HepG2 (cell line): ENCODE measurements at regions not wholly inside any gene's neighbourhood (a gene's known extent, or its start where the extent isn't known, plus 50 kb on each side); places are given as distances from the start of the nearest gene placed in this dataset.

Experiments
- ATAC-seq: fragments of 200-7000 bp; cut with Tn5 transposase; 3 replicates; pipeline ENCODE4 v1.9.1; 2020; ENCODE audit warnings: mild to moderate bottlenecking, moderate library complexity
- BruUV-seq: library from RNA; stranded (reverse); fragments of 400-500 nt; replicated peaks from 2 replicates; lab custom pipeline; 2021; lab: Mats Ljungman, UMichigan
- CTCF ChIA-PET: fragments of 300-600 bp; formaldehyde crosslinking; extraction: SDS; loops from one replicate; lab custom pipeline; 2021; ENCODE audit warnings: low total read pairs, inconsistent platforms, low intra/inter-chr PET ratio; lab: Yijun Ruan, JAX
- POLR2A ChIA-PET: fragments of 350-600 bp; sonication (Branson Sonifier 250); formaldehyde crosslinking; loops from one replicate; lab custom pipeline; 2020; ENCODE audit warnings: antibody characterized with exemption, inconsistent platforms; lab: Yijun Ruan, JAX
- DNase-seq: peaks from one replicate; pipeline ENCODE4 v3.0.0-alpha.2; 2015; ENCODE audit warnings: low spot score
- FAIRE-seq: peaks from 3 replicates; lab custom pipeline; 2011; peaks lifted over from hg19 to GRCh38; lab: Jason Lieb, UNC
- H2AFZ ChIP-seq: one replicate; pipeline ENCODE4 v1.6.1; 2011; ENCODE audit warnings: low read length, inconsistent platforms
- H3K27ac ChIP-seq: fragments of 300-600 bp; 3 replicates; pipeline ENCODE4 v1.8.0; 2011; ENCODE audit warnings: mixed run types, mild to moderate bottlenecking, mixed read lengths, low read length, inconsistent platforms; ENCODE audit not compliant: insufficient read depth; ENCODE audit errors: extremely low read length
- H3K27me3 ChIP-seq, 2 experiments: fragments of 200-600 bp in 1 of 2; 2 replicates in 1 of 2; 3 replicates in 1 of 2; pipeline versions ENCODE4 v1.6.0 to v1.8.0; 2011; ENCODE audit warnings: low read length in 2 of 2, mild to moderate bottlenecking in 2 of 2, moderate library complexity in 2 of 2, inconsistent platforms in 1 of 2; ENCODE audit not compliant: insufficient read depth in 2 of 2, control insufficient read depth in 1 of 2
- H3K36me3 ChIP-seq, 2 experiments: fragments of 200-600 bp in 1 of 2; replicated peaks in 1 of 2; 2 replicates in 1 of 2; 3 replicates in 1 of 2; pipeline versions ENCODE4 v1.5.1 to v1.8.0; 2011; ENCODE audit warnings: low read length in 2 of 2, inconsistent platforms in 1 of 2; ENCODE audit not compliant: insufficient read depth in 2 of 2, control insufficient read depth in 1 of 2
- H3K4me1 ChIP-seq: 2 replicates; pipeline ENCODE4 v1.5.1; 2012; ENCODE audit warnings: low read length, inconsistent platforms; ENCODE audit not compliant: insufficient read depth
- H3K4me2 ChIP-seq: 2 replicates; pipeline ENCODE4 v1.6.0; 2011; ENCODE audit warnings: low read depth, low read length, inconsistent platforms
- H3K4me3 ChIP-seq, 3 experiments: fragments of 200-600 bp in 1 of 3; sonication (generic), shearing (Covaris generic) in 1 of 3; replicated peaks in 1 of 3; 2 replicates each; pipeline ENCODE4 v1.5.1; 2011 to 2016; ENCODE audit warnings: low read length in 3 of 3, inconsistent platforms in 2 of 3, low read depth in 2 of 3, mild to moderate bottlenecking in 2 of 3, control low read depth in 1 of 3, mixed read lengths in 1 of 3; ENCODE audit not compliant: insufficient read depth in 1 of 3
- H3K79me2 ChIP-seq: one replicate; pipeline ENCODE4 v1.6.1; 2011; ENCODE audit warnings: low read length, inconsistent platforms; ENCODE audit not compliant: insufficient read depth
- H3K9ac ChIP-seq: 2 replicates; pipeline ENCODE4 v1.6.0; 2011; ENCODE audit warnings: mild to moderate bottlenecking, low read depth, low read length, inconsistent platforms; ENCODE audit not compliant: insufficient read depth
- H3K9me3 ChIP-seq: 2 replicates; pipeline ENCODE4 v1.5.1; 2012; ENCODE audit warnings: mild to moderate bottlenecking, low read length
- H4K20me1 ChIP-seq: 2 replicates; pipeline ENCODE4 v1.6.0; 2011; ENCODE audit warnings: inconsistent platforms, mild to moderate bottlenecking, low read length, moderate library complexity; ENCODE audit not compliant: insufficient read depth
- CTCF ChIP-seq: sonication (generic); formaldehyde crosslinking; IDR thresholded peaks from 2 replicates; pipeline ENCODE4 v1.5.0; 2020; ENCODE audit warnings: mild to moderate bottlenecking, missing genetic modification reagents, moderate library complexity
- FOSL2 ChIP-seq: sonication (generic); formaldehyde crosslinking; IDR thresholded peaks from 2 replicates; pipeline ENCODE4 v1.4.0; 2020; ENCODE audit warnings: missing genetic modification reagents
- MAFF ChIP-seq: IDR thresholded peaks from 2 replicates; pipeline ENCODE4 v1.6.1; 2011; ENCODE audit warnings: low read depth, low read length, improper control_type of control experiment
- MAFK ChIP-seq, 2 experiments: IDR thresholded peaks in 1 of 2; conservative IDR thresholded peaks in 1 of 2; 2 replicates each; pipeline ENCODE4 v1.6.1; 2011; ENCODE audit warnings: improper control_type of control experiment in 2 of 2, low read length in 2 of 2
- NFE2L2 ChIP-seq: fragments of 150-350 bp; IDR thresholded peaks from 2 replicates; pipeline ENCODE4 v1.6.1; 2014; ENCODE audit warnings: low read length
- SMC3 ChIP-seq: IDR thresholded peaks from 2 replicates; pipeline ENCODE4 v1.6.1; 2011; ENCODE audit warnings: low read length, improper control_type of control experiment
- STAG1 ChIP-seq: sonication (generic); formaldehyde crosslinking; IDR thresholded peaks from 2 replicates; pipeline ENCODE4 v1.4.0; 2020; ENCODE audit warnings: missing genetic modification reagents
- TCF7L2 ChIP-seq: IDR thresholded peaks from 2 replicates; pipeline ENCODE4 v1.6.1; 2011; ENCODE audit warnings: mild to moderate bottlenecking, low read depth, low read length, moderate library complexity
- TRIM22 ChIP-seq: fragments of 450-650 bp; IDR thresholded peaks from 2 replicates; pipeline ENCODE4 v1.6.1; 2017
- ZBTB49 ChIP-seq: sonication (generic); formaldehyde crosslinking; IDR thresholded peaks from 2 replicates; pipeline ENCODE4 v1.4.0; 2020; ENCODE audit warnings: missing genetic modification reagents, borderline replicate concordance
- ZNF367 ChIP-seq: sonication (generic); formaldehyde crosslinking; IDR thresholded peaks from 2 replicates; pipeline ENCODE4 v1.4.0; 2020; ENCODE audit warnings: missing genetic modification reagents, borderline replicate concordance
- ZSCAN21 ChIP-seq: sonication (generic); formaldehyde crosslinking; IDR thresholded peaks from 2 replicates; pipeline ENCODE4 v1.8.0; 2022; ENCODE audit warnings: mild to moderate bottlenecking, missing genetic modification reagents, moderate library complexity, borderline replicate concordance
- ZZZ3 ChIP-seq: sonication (generic); formaldehyde crosslinking; IDR thresholded peaks from 2 replicates; pipeline ENCODE4 v1.4.0; 2020; ENCODE audit warnings: missing genetic modification reagents, mild to moderate bottlenecking, borderline replicate concordance
- WGBS: methylation state at CpG from one replicate; pipeline ENCODE4 v1.1.6; 2017; ENCODE audit warnings: low lambda C conversion rate; 5-methylcytosine and 5-hydroxymethylcytosine counted together
- in situ Hi-C: cut with HindIII; loops from 2 replicates; pipeline ENCODE4 v1.10.0; 2017; ENCODE audit warnings: low pct_unique_long_range_greater_than_20kb; ENCODE audit not compliant: extremely low pct_ligation_motif_present
- intact Hi-C: fragments of 100-400 bp; cut with micrococcal nuclease; formaldehyde crosslinking; loops from one replicate; pipeline ENCODE4 v1.10.0; 2022; ENCODE audit not compliant: unreplicated experiment

- Histone ChIP-seq H3K4me1 (no peaks in the 10 kb centered on the region), H4K20me1 (no peaks in the 10 kb centered on the region), H3K27ac (no peak overlapping the region), H3K79me2 (no peaks in the 10 kb centered on the region), H2AFZ (no peak overlapping the region), H3K27me3 (no peaks in the 10 kb centered on the region)
- CTCF ChIA-PET: no interaction called here
- intact Hi-C loops: loop anchor here (10.0 kb wide), 2 partner anchors 608 to 1428 kb away; no protein-coding TSS in a partner anchor
- DNase-seq (no peak), ATAC-seq (no peak)
- BruUV-seq: no TSS peak
- POLR2A ChIA-PET: no interaction called here
- in situ Hi-C loops: no loop called here
- 3% methylated on average over 4 of the region's 4 CpGs for WGBS
- TF ChIP-seq NFE2L2 (peak; percentile 91), TRIM22 (no peak), MAFK (conservative IDR thresholded peaks at IDR 0.05 in 1 of 2, IDR thresholded peaks at IDR 0.05 in 1 of 2; ENCODE audit: low read length in 2 of 2) (peak; percentile 84 to 88), ZNF367 (CRISPR knock-in tag) (no peak), MAFF (peak; percentile 72), ZZZ3 (CRISPR knock-in tag) (no peak)
- TF ChIP-seq, all 625 proteins: peak for 3
- Histone ChIP-seq H3K36me3 (no peaks in the 10 kb centered on the region), H3K9me3 (no peaks in the 10 kb centered on the region), H3K9ac (no peak overlapping the region), H3K4me3 (no peak overlapping the region), H3K4me2 (no peak overlapping the region)
- FAIRE-seq: no peak
These were observed 304.8 kb downstream of the DHX35 start for GRCh38 chr20:39266989-39267388.

- Histone ChIP-seq H3K4me3 (no peak overlapping the region), H3K79me2 (no peaks in the 10 kb centered on the region), H3K9ac (no peak overlapping the region), H3K27me3 (peaks cover 0 to 2% of the 10 kb centered on the region in 2 experiments; a peak in 1 of 5 replicates), H2AFZ (no peak overlapping the region), H3K27ac (no peak overlapping the region), H3K4me2 (no peak overlapping the region), H3K4me1 (no peaks in the 10 kb centered on the region), H3K9me3 (no peaks in the 10 kb centered on the region), H4K20me1 (no peaks in the 10 kb centered on the region), H3K36me3 (no peaks in the 10 kb centered on the region)
- no TSS peak for BruUV-seq
- WGBS: 3% methylated on average over 3 of the region's 3 CpGs
- ChIA-PET CTCF (interaction anchor here (1.0 kb wide), 1 partner anchor 153 kb away, joined by 3 read pairs; no protein-coding TSS in a partner anchor), POLR2A (no interaction called here)
- in situ Hi-C loops (no loop called here), intact Hi-C loops (loop anchor here (1.0 to 10.0 kb wide), 4 partner anchors 152 to 1430 kb away; no protein-coding TSS in a partner anchor)
- DNase-seq: peak; percentile 63
- peak; percentile 77 for FAIRE-seq
- peak; percentile 84 for ATAC-seq
- TF ChIP-seq FOSL2 (CRISPR knock-in tag) (peak; percentile 54; the same call in 1 of the 2 replicates), STAG1 (CRISPR knock-in tag) (peak; percentile 48), ZBTB49 (CRISPR knock-in tag) (no peak), SMC3 (peak; percentile 83), CTCF (peak; percentile 87), ZSCAN21 (CRISPR knock-in tag) (0 out of 2 replicates have a peak, but pooled peaks have one; percentile 35), TCF7L2 (no peak)
These were observed 302.5 kb downstream of the DHX35 start for GRCh38 chr20:39264506-39265172.
